ENCODE measurements at regions not wholly inside any gene's neighbourhood (a gene's known extent, or its start where the extent isn't known, plus 50 kb on each side); places are given as distances from the start of the nearest gene placed in this dataset.

DNA sequence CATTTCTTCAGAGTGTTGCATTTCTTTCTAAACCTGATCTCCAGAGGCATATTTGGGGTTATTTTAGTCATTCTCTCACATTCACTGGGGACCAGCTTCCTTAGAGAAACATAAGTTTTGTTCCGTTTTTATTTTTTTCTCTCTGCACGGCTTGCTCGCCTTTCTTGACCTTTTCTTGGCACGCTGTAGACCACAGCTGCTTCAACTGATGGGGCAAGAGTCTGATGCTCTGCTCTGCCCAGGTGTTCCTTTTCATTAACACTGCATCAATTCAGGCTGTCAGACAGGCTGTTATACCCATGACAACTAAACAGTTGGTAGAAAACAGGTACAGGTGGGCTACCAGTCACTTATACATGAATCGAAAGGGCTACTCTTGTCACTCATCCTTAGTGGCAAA lies 682.2 kb upstream of the DIAPH2 start:
- TF ChIP-seq CTCF (IDR thresholded peaks at IDR 0.05) = no peak
- Histone ChIP-seq H3K4me3 (no peak overlapping the region), H3K36me3 (no peaks in the 10 kb centered on the region), H3K27ac (no peak overlapping the region), H3K4me1 (no peaks in the 10 kb centered on the region), H3K9me3 (peaks cover 0 to 3% of the 10 kb centered on the region in 2 donors), H3K27me3 (no peaks in the 10 kb centered on the region)
- no peak for DNase-seq (ENCODE audit: low spot score in 2 of 2)
- intact Hi-C loops (cut with DNase I) = no loop called here

GRCh38 chrX:96004386-96004785 lies 680.3 kb upstream of the DIAPH2 start:
- Histone ChIP-seq H3K27me3 (no peaks in the 10 kb centered on the region), H3K36me3 (no peaks in the 10 kb centered on the region), H3K4me1 (no peaks in the 10 kb centered on the region), H3K27ac (no peak overlapping the region), H3K4me3 (no peak overlapping the region), H3K9me3 (peaks cover 0 to 3% of the 10 kb centered on the region in 2 donors)
- intact Hi-C loops (cut with DNase I) = no loop called here
- TF ChIP-seq CTCF (IDR thresholded peaks at IDR 0.05) = no peak
- no peak for DNase-seq (ENCODE audit: low spot score in 2 of 2)

GRCh38 chrX:96006281-96006680 lies 678.4 kb upstream of the DIAPH2 start:
- no peaks in the 10 kb centered on the region for H3K27me3 ChIP-seq
- no peaks in the 10 kb centered on the region for H3K4me1 ChIP-seq
- no peak overlapping the region for H3K27ac ChIP-seq
- intact Hi-C loops (cut with DNase I) = no loop called here
- no peak overlapping the region for H3K4me3 ChIP-seq
- peaks cover 0 to 3% of the 10 kb centered on the region in 2 donors for H3K9me3 ChIP-seq
- DNase-seq (ENCODE audit: low spot score in 2 of 2) = no peak
- no peak for TF ChIP-seq CTCF (IDR thresholded peaks at IDR 0.05)
- no peaks in the 10 kb centered on the region for H3K36me3 ChIP-seq

- no peak for DNase-seq (ENCODE audit: low spot score in 2 of 2)
- TF ChIP-seq CTCF (IDR thresholded peaks at IDR 0.05) = no peak
- no peaks in the 10 kb centered on the region for H3K27me3 ChIP-seq
- no peak overlapping the region for H3K27ac ChIP-seq
- H3K4me3 ChIP-seq = no peak overlapping the region
- intact Hi-C loops (cut with DNase I) = no loop called here
- H3K9me3 ChIP-seq = no peaks in the 10 kb centered on the region
- H3K36me3 ChIP-seq = no peaks in the 10 kb centered on the region
- no peaks in the 10 kb centered on the region for H3K4me1 ChIP-seq
Measured at GRCh38 chrX:96027407-96027806, 657.2 kb upstream of the DIAPH2 start.

DNA sequence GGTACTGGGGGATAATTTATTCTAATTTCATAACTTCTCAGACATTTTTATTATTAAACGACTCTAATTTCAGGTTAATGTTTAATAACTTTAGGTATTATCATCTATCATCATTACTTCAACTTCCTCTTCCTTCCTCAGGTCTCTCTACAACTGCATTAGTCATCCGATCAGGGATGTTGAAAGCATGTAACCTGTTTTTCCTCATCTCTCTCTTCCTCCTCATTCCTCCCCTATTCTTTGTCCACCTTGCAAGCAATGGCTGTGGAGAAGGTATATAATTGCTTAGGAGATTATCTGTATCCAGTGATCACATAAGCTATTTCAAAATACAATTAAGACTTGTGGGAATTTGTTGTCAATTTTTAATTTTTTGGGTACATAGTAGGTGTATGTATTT lies 632.6 kb upstream of the DIAPH2 start:
- no peaks in the 10 kb centered on the region for H3K36me3 ChIP-seq
- intact Hi-C loops (cut with DNase I) = no loop called here
- no peaks in the 10 kb centered on the region for H3K27me3 ChIP-seq
- no peak for DNase-seq (ENCODE audit: low spot score in 2 of 2)
- no peaks in the 10 kb centered on the region for H3K4me1 ChIP-seq
- no peak overlapping the region for H3K27ac ChIP-seq
- no peak overlapping the region for H3K4me3 ChIP-seq
- H3K9me3 ChIP-seq = no peaks in the 10 kb centered on the region
- TF ChIP-seq CTCF (IDR thresholded peaks at IDR 0.05) = no peak

DNA sequence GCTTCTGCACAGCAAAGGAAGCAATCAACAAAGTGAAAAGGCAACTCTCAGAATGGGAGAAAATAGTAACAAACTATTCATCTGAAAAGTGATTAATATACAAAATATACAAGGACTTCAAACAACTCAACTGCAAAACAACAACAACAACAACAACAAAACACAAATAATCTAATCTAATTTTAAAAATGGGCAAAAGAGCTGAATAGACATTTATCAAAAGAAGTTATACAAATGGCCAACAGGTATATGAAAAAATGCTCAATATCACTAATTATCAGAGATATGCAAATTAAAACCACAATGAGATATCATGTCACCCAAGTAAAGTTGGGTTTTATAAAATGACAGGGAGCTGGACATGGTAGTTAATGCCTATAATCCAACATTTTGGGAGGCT lies 602.8 kb upstream of the DIAPH2 start:
- Histone ChIP-seq H3K27me3 (no peaks in the 10 kb centered on the region), H3K9me3 (no peaks in the 10 kb centered on the region), H3K4me3 (no peak overlapping the region), H3K36me3 (no peaks in the 10 kb centered on the region), H3K4me1 (no peaks in the 10 kb centered on the region), H3K27ac (no peak overlapping the region)
- TF ChIP-seq CTCF (IDR thresholded peaks at IDR 0.05) = no peak
- DNase-seq (ENCODE audit: low spot score in 2 of 2) = no peak
- intact Hi-C loops (cut with DNase I) = no loop called here
